ENCODE measurements at regions not wholly inside any gene's neighbourhood (a gene's known extent, or its start where the extent isn't known, plus 50 kb on each side); places are given as distances from the start of the nearest gene placed in this dataset.

DNA sequence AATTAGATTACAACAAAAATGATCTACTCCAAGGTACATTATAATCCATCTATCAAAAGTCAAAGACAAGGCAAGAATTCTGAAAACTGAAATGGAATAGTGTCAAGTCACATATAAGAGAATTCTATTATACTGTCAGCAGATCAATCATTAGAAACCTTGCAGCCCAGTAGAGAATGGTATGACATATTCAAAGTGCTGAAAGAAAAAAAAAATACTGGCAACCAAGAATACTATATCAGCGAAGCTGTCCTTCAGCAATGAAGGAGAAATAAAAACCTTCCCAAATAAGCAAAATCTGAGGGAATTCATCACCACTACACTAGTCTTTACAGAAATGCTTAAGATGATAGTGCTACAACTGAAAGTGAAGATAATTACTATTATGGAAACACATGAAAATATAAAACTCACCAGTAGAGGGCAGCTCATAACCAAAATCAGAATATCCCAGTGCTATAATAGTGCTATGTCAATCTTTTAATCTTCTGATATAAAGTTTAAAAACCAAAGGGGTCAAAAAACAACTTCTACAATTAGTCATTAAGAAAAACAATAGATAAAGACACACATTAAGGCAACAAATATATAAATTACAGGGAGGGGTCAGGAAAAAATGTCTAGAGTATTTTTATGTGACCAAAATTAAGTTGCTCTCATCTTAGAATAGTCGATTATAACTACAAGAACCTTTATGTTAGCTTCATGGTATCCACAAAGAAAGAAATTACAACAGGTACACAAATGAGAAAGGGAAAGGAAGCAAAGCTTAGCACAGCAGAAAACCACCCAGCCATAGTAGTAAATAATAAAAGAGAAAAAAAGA, 190.7 kb upstream of the CNTN6 start:
- no peak for DNase-seq (ENCODE audit: low read depth, low spot score)
- no peak overlapping the region for H3K27ac ChIP-seq

- no peak for DNase-seq (ENCODE audit: low read depth, low spot score)
- no peak overlapping the region for H3K27ac ChIP-seq
Observed at GRCh38 chr3:905217-905616, 187.6 kb upstream of the CNTN6 start.

DNA sequence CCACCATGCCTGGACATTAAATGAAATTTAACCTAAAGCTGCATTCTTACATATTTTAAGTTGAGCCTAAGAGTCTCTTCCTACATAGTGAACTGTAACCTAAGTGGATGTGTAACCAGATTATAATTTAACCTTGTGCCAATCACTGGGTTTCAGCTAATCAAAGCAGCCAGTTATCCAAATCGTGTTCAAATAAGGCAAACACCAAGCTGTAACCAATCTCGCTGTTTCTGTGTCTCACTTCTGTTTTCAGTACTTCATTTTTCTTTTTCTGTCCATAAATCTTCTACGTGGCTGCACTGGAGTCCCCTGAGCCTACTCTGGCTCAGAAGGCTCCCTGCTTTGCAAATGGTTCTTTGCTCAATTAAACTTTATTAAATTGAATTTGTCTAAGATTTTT, 186.1 kb upstream of the CNTN6 start:
- no peak for DNase-seq (ENCODE audit: low read depth, low spot score)
- H3K27ac ChIP-seq = no peak overlapping the region

DNA sequence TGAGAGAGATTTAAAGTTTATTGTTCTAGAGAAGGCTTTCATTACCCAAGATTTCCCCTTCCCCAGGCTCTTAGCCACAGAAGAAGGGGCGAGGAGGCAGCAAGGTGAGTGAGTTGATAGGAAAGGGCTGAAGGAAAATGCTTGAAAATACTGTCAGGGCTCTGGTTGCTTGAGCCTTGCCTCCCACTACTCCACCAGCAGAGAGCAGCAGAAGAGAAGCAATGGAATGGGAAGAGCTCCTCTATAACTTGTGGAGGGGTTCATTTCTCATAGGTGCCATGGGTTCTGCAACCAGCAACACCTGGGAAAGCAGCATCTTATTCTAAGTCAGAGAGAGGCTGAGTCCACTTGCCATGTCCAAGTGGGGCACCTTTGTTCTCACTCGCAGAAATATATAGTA, 184.0 kb upstream of the CNTN6 start:
- DNase-seq (ENCODE audit: low read depth, low spot score) = no peak
- H3K27ac ChIP-seq = no peak overlapping the region

GRCh38 chr3:912717-913116, 180.1 kb upstream of the CNTN6 start:
- DNase-seq (ENCODE audit: low read depth, low spot score) = peak; percentile 0

GRCh38 chr3:923161-923910, 169.5 kb upstream of the CNTN6 start:
- H3K27ac ChIP-seq = no peak overlapping the region
- DNase-seq (ENCODE audit: low read depth, low spot score) = no peak

More at GRCh38 chr3:912717-913116, 180.1 kb upstream of the CNTN6 start:
- peak overlapping the region; percentile 45 for H3K27ac ChIP-seq

- DNase-seq (ENCODE audit: low read depth, low spot score) = no peak
- no peak overlapping the region for H3K27ac ChIP-seq
Observed at GRCh38 chr3:930866-931265, 162.0 kb upstream of the CNTN6 start.

GRCh38 chr3:933326-933725, 159.5 kb upstream of the CNTN6 start:
- no peak for DNase-seq (ENCODE audit: low read depth, low spot score)
- no peak overlapping the region for H3K27ac ChIP-seq

- no peak for DNase-seq (ENCODE audit: low read depth, low spot score)
- H3K27ac ChIP-seq = no peak overlapping the region
Observed at GRCh38 chr3:944786-945185, 148.0 kb upstream of the CNTN6 start.

DNA sequence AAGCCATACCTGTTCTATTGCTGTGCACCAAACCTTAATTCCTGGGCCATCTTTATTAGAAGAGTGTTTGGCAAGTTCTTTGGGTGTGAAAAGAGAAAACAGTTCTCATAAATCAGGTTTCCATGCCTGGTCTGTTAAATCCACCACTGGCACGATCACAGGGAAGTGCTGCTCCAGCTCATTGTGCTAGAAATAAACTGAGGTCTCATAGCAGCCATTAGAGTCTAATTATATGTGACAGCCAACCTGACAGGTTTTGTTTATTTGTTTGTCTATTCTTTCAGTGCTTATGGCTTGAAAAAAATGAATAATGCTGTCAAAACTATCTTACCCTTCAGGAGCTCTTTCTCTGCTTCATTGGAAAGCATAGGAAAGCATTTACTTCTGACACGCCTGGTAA, 147.1 kb upstream of the CNTN6 start:
- H3K27ac ChIP-seq = no peak overlapping the region
- DNase-seq (ENCODE audit: low read depth, low spot score) = no peak

DNA sequence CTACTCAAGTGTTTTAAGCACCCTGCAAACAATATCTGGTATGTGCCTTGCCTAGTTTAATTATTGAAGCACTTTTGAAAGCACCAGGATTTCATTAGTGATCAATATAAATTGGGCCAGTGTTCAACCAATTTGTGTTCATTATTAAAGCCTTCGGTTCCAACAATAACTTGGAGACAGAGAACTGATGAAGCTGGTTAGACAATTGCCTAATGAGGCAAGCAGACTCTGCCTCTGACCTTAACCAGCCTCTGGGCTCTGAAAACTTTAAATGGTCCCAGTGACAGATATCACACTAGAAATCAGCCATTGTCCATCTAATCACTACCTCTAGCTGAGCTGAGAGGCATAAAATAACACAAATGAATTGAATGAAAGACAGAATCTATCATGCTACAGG, 139.9 kb upstream of the CNTN6 start:
- no peak overlapping the region for H3K27ac ChIP-seq
- DNase-seq (ENCODE audit: low read depth, low spot score) = no peak

DNA sequence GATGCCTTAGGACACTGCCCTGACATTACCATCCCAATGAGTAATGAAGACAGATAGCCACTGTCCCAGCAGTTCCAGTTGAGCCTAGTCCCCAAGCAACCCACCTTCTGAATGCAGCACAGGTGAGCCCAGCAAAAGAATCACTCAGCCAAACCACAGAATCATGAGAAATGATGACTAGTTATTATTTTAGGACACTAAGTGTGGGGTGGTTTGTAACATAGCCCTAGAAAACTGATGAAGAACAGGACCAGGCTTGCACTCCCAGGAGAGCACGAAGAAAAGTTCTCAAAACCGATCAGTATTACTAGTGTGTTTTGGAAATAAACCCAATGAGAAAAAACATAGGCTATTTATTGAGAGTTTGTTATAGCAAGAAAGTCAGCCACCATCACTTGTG, 129.6 kb upstream of the CNTN6 start:
- no peak overlapping the region for H3K27ac ChIP-seq
- DNase-seq (ENCODE audit: low read depth, low spot score) = no peak

DNA sequence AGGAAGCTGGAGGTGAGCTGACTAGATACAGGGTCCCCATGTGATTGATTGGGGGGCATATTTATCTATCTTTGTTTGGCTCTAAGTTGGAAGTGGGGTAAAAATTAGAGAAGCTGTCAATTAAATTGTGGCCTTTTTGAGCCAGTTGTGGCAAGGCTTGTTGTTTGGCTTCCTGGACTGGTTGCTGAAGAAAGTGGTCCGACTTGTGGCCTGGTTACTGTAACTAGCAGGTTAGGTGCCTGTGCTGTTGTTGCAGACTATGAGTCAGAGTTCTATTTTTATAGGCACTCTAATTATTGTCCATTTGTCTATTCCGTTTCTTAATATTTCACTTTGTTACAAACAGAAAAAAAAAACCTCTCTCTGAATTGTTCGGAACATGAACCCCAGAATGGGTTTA, 129.1 kb upstream of the CNTN6 start:
- H3K27ac ChIP-seq = no peak overlapping the region
- no peak for DNase-seq (ENCODE audit: low read depth, low spot score)

GRCh38 chr3:965826-966225, 127.0 kb upstream of the CNTN6 start:
- no peak for DNase-seq (ENCODE audit: low read depth, low spot score)
- H3K27ac ChIP-seq = no peak overlapping the region

GRCh38 chr3:966341-966740, 126.5 kb upstream of the CNTN6 start:
- no peak overlapping the region for H3K27ac ChIP-seq
- no peak for DNase-seq (ENCODE audit: low read depth, low spot score)

GRCh38 chr3:973340-973739, 119.5 kb upstream of the CNTN6 start:
- no peak overlapping the region for H3K27ac ChIP-seq

GRCh38 chr3:976006-976405, 116.8 kb upstream of the CNTN6 start:
- DNase-seq (ENCODE audit: low read depth, low spot score) = no peak
- no peak overlapping the region for H3K27ac ChIP-seq

More at GRCh38 chr3:973340-973739, 119.5 kb upstream of the CNTN6 start:
- no peak for DNase-seq (ENCODE audit: low read depth, low spot score)

- DNase-seq (ENCODE audit: low read depth, low spot score) = no peak
Observed at GRCh38 chr3:981156-981555, 111.7 kb upstream of the CNTN6 start.

DNA sequence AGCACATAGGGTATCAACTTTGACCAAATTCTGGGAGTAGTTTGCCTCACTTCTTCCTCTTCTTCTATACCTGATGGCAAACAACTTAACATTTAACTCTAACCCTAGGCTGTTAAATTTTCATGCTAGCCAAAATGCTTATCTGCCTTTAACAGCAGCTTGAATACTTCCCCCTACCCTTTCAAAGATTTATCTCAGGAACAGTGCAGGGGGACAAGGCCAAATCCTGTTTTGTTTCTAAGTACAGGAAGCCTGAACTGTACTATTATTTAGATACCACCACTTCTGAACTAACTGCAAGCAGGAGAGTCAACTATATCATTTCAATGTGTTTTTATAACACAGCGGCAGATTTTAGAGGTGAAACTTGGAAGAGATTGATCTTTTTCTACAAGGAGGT, 104.0 kb upstream of the CNTN6 start:
- no peak for DNase-seq (ENCODE audit: low read depth, low spot score)
- H3K27ac ChIP-seq = no peak overlapping the region

More at GRCh38 chr3:981156-981555, 111.7 kb upstream of the CNTN6 start:
- H3K27ac ChIP-seq = no peak overlapping the region

GRCh38 chr3:992871-993270, 100.0 kb upstream of the CNTN6 start:
- no peak for DNase-seq (ENCODE audit: low read depth, low spot score)
- no peak overlapping the region for H3K27ac ChIP-seq

- no peak overlapping the region for H3K27ac ChIP-seq
- no peak for DNase-seq (ENCODE audit: low read depth, low spot score)
Observed at GRCh38 chr3:1002010-1002409, 90.8 kb upstream of the CNTN6 start.

- no peak for DNase-seq (ENCODE audit: low read depth, low spot score)
- no peak overlapping the region for H3K27ac ChIP-seq
Observed at GRCh38 chr3:1007866-1008265, 85.0 kb upstream of the CNTN6 start.
